NCI-H524 treated with DMSO at 0.1 percent for 48 hours (cell line): ENCODE measurements at regions not wholly inside any gene's neighbourhood (a gene's known extent, or its start where the extent isn't known, plus 50 kb on each side); places are given as distances from the start of the nearest gene placed in this dataset.

ENCODE experiments used
- DNase-seq: peaks from one replicate; lab custom pipeline; 2025; lab: John Stamatoyannopoulos, UW

DNA sequence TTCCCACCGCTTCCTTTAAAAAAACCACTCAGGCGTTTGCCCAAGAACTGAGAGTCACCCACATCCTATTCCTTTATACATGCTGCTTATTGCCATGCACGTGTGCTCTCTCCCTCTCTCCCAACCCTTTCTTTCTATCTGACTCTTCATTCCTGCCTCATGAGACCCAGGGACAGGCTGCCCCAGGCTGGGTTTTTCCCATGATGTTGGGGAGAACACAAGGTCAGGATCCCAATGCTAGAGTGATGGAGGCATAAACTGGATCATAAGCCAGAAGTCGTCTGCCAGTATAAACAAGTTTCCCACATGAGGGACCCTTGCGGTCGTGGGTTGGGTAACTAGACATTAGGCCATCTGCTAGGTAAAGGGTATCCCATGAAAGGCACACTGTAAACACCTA, 64.9 kb downstream of the CD2 start:
- no peak for DNase-seq

- no peak for DNase-seq
Measured at GRCh38 chr1:116820369-116820768, 66.1 kb downstream of the CD2 start.

DNA sequence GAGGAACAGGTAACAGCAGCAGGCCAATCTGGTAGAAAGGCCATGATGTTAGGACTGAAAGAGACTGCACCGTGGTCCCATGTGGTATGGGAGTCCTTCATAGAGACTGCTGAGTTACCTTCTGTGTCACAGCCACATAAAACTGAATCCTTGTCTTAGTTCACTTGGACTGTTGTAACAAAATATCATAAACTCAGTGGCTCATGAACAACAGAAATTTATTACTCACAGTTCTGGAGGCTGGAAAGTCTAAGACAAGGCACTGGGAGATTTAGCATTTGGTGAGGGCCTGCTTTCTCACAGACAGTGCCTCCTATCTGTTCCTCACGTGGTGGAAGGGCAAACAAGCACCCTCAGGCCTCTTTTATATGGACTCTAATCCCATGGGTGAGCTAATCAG, 67.5 kb downstream of the CD2 start:
- DNase-seq = no peak

GRCh38 chr1:116824631-116825206, 70.5 kb downstream of the CD2 start:
- DNase-seq = no peak

DNA sequence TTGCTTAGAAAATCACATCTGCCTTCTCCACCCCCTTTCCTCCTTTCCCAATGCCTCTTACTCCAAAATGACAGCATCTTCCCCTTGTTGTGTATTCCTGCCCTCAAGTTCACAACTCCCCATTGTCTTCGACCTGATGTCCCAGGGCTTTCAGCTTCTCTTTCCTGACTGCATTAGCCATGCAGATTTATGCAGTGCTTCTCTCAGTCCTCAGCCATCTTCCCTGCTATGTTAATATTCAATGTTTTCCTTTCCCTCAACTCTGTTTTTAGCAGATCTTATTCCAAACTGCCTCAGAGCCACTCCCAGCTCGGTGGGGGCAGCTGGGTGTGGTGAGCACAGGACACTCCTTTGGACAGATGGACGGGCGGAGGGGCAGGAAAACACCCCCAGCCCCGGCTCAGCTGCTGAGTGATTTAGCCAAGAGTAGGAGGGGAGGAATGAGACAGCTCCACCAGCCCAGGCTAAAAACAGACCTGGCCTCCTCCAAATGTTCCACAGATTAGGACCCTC, 71.0 kb downstream of the CD2 start:
- peak; percentile 61 for DNase-seq

DNA sequence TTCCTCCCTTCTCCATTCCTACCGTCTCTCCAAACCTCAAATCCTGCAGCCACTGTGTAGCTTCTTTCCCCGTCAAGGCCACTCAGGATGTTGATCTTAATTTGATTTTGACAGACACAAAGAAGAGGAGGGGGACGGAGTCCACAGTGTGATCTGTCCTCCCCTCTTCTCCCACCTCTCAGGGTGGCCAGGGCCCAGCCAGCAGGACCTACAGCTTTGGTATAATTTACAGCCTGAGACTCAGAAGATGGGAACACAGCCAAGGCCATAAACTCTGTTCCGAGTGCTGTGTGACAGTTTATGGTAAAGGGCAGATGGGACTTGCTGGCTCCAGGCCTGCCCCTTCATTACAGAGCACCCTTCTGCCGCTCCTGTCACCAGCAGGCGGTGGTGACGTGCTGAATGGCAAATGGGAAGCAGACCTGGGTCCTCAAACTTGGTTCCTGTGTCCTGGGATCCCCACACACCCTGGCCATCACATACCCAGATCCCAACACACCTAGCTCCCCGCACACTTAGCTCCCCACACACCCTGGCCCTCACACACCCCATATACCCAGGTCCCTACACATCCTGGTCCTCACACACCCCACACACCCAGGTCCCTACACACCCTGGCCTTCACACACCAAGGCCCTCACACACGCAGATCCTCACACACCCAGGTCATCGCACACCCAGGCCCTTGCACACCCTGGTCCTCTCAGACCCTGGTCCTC, 71.6 kb downstream of the CD2 start:
- peak; percentile 85 for DNase-seq

GRCh38 chr1:116826818-116827606, 72.8 kb downstream of the CD2 start:
- DNase-seq = peak; percentile 59

DNA sequence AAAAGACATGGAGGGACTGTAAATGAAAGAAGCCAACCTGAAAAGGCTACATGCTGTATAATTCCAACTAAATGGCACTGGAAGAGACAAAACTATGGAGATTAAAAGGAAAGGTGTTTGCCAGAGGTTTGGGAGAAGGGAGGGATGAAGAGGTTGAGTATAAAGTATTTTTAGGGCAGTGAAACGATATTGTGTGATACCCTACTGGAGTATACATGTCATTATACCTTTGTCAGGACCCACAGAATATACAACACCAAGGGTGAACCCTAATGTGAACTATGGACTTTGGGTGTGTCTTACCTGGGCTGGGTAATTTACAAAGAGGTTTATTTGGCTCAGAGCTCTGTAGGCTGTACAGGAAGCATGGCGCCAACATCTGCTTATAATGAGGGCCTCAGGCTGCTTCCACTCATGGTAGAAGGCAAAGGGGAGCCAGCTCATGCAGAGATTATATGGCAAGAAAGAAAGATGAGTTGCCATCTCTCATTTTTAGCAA, 73.4 kb downstream of the CD2 start:
- DNase-seq = no peak

GRCh38 chr1:116832308-116832931, 77.3 kb upstream of the PTGFRN start:
- no peak for DNase-seq

- no peak for DNase-seq
Measured at GRCh38 chr1:116832932-116833578, 76.7 kb upstream of the PTGFRN start.

GRCh38 chr1:116833718-116834117, 76.0 kb upstream of the PTGFRN start:
- no peak for DNase-seq

DNA sequence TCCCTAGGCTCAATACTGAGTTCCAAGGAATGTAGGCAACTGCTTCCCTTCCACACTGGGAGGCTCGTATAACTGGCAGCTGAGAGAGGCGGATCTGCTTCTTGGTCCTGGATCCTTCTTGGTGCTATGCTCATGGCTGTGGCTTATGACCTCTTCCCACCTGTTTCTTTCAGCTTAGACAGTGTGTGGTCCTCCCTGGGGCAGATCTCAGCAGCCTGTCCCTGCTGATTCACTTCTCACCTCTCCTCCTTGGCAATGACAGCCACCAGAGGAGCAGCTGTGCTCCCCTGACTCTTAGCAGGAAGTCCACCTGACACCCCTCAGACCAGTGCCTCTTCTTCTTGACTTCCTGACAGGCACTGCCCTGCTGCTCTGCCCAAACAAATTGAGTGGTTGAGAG, 75.1 kb upstream of the PTGFRN start:
- no peak for DNase-seq

GRCh38 chr1:116835161-116835560, 74.6 kb upstream of the PTGFRN start:
- no peak for DNase-seq

DNA sequence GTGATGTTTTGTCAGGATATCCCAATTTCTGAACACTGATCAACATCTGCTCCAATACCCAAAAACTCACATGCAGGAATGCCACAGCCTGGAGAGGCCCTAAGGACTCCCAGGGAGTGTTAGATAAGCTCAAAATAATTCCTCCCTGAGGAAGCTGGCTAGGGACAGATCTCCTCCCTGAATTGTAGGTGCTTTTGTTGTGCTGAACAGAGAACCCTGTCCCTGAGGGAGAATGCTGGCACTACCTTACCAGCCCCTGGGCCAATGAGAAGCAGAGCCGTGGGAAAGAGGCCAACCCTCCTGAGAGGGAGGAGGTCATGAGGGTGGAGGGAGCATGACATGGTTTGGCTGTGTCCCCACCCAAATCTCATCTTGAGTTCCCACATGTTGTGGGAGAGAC, 73.6 kb upstream of the PTGFRN start:
- no peak for DNase-seq

DNA sequence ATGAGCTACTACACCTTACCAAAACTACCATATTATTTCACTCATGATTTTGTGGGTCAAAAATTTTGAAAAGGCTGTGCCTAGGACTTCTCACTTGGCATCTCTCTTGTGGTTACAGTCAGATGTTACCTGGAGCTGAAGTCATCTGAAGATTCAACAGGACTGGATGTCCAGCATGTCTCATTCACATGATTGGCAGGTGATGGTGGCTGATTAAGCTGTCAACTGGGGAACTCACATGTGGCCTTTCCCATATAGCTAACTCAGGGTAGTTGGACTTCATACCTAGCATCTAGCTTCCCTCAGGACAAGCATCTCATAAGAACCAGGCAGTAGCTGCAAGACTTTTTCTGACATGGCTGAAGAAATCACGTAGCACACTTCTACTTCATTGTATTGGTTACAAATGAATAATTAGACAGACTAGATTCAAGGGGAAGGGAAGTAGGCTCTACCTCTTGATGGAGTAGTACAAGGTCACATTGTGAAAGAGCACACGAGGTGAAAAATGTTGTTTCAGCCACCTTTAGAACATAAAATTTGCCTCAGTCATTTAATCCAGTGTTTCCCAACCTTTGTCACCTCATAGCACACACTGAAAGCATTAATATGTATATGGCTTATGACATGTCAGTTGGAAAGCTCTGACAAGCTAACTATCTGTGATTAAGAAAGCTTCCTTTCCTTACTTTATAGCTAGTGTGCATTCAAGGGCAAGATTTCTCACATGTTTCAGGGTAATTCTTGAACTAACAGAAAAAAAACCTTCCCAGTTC, 68.0 kb upstream of the PTGFRN start:
- DNase-seq = no peak

DNA sequence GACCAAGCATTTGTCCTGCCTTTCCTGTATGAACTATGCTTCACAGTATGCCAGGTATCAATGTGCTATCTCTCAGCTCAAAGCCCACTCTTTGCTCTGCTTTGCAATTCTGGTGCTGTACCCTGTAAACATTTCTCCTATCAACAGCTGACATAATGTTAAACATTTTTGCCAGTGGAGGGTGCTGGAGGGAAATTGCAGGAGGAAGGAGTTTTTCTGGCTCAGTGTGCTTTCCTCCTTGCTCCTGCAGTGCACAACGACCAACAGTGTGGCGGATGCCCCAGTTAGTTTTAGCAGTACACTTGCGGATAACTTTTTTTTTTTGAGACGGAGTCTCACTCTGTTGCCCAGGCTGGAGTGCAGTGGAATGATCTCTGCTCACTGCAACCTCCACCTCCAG, 67.1 kb upstream of the PTGFRN start:
- no peak for DNase-seq

- DNase-seq = no peak
Measured at GRCh38 chr1:116844775-116845174, 64.9 kb upstream of the PTGFRN start.

DNA sequence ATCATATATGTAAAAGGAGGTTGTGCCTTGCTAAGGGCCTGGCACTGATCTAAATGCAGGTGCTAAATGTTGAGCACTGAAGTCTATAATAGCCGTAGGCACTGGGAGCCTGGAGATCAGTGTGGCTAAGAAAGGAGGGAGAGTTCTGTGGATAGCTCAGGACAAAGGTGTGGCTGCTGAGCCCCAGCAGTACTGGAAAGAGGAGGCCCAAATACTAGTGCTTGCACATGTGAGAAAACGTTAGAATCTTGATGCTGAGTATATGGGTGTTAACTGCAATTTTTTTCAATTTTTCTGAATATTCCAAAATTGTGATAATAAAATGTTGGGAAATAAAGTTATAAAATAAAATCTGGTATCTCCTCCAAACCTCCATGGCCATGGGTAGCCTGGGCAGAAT, 62.5 kb upstream of the PTGFRN start:
- no peak for DNase-seq

DNA sequence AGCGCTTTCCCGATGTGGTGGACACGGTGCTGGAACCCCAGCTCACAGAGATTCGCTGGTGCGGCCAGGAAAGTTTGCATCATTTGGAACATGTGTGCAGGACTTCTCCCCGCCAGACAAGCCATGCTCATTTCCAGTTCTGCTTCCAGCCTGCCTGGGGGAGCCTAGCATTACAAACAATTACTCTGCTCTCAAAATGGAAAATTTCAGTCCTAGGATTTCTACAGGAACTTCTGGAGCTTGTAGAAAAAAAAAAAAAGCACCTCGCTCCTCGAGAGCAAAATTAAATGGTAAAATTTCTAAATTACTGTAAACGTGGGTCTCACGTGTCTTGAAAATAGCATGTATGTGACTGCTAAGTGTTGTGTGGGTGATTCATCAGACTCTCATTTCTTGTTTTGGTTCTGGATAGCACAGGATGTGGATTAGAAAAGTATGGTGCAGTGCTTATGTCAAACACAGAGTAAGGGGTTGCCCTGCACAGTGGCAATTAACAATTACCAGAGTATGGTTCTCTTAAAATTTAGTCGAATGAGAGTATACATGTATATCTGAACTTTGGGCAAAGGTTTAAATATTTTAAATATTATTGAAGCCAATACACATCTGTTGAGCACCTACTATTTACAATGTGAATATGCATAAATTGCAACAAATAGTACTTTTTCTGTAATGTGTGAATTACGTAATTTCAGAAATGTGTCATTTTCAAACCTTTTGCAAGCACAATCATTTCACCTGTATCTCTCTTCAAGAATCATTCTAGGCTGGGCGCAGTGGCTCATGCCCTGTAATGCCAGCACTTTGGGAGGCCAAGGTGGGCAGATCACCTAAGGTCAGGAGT, 61.8 kb upstream of the PTGFRN start:
- DNase-seq = no peak

- no peak for DNase-seq
Measured at GRCh38 chr1:116850436-116850835, 59.3 kb upstream of the PTGFRN start.
